Activated T-cell treated with anti-CD3 and anti-CD28 coated beads for 4 hours (primary cell): ENCODE measurements at regions not wholly inside any gene's neighbourhood (a gene's known extent, or its start where the extent isn't known, plus 50 kb on each side); places are given as distances from the start of the nearest gene placed in this dataset.
A peak's percentile ranks its signal among the peaks of the same experiment; 100 is the strongest.
"Not testable (repeated sequence)": the region's sequence is repeated elsewhere in the genome, so short reads cannot be mapped to it uniquely, and the experiment has no call there.

Experiments used
- DNase-seq: peaks from one replicate; pipeline ENCODE4 v3.0.0-alpha.2; 2020

GRCh38 chr1:166395729-166396128 lies 228.9 kb upstream of the FAM78B start:
- DNase-seq = no peak

- not testable (repeated sequence) for DNase-seq
Measured at GRCh38 chr1:166409253-166410082, 242.7 kb upstream of the FAM78B start.

DNA sequence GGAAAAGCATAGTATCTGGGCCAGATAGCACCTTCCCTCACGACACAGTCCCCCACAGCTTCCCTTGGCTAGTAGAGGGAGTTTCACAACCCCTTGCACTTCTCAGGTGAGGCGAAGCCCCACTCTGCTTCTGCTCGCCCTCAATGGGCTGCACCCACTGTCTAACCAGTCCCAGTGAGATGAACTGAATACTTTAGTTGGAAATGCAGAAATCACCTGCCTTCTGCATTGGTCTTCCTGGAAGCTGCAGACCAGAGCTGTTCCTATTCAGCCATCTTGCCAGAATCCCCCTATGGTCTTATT lies 243.2 kb upstream of the FAM78B start:
- no peak for DNase-seq

DNA sequence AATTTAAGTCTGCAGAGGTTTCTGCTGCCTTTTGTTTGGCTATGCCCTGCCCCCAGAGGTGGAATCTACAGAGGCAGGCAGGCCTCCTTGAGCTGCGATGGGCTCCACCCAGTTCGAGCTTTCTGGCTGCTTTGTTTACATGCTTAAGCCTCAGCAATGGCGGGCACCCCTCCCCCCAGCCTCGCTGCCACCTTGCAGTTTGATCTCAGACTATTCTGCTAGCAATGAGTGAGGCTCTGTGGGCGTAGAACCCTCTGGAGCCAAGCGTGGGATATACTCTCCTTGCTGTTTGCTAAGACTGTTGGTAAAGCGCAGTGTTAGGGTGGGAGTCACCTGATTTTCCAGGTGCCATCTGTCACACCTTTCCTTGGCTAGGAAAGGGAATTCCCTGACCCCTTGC lies 250.0 kb upstream of the FAM78B start:
- not testable (repeated sequence) for DNase-seq

GRCh38 chr1:166418344-166418933 lies 251.6 kb upstream of the FAM78B start:
- DNase-seq = no peak

DNA sequence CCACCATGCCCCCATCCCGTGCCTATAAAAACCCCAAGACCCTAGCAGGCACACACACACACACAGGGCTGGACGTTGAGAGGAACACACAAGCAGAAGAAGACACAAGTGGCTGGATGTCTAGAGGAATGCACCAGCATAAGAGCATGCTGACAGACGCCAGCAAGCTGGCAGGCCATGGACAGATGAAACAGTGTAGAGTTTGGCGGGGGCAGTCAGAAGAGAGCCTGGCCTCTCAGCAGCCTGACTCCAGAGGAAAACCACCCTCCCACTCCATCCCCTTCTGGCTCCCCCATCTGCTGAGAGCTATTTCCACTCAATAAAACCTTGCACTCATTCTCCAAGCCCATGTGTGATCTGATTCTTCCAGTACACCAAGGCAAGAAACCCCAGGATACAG lies 255.8 kb upstream of the FAM78B start:
- DNase-seq = not testable (repeated sequence)

- no peak for DNase-seq
Measured at GRCh38 chr1:166432655-166433054, 265.9 kb upstream of the FAM78B start.

- not testable (repeated sequence) for DNase-seq
Measured at GRCh38 chr1:166433404-166434304, 266.9 kb upstream of the FAM78B start.

DNA sequence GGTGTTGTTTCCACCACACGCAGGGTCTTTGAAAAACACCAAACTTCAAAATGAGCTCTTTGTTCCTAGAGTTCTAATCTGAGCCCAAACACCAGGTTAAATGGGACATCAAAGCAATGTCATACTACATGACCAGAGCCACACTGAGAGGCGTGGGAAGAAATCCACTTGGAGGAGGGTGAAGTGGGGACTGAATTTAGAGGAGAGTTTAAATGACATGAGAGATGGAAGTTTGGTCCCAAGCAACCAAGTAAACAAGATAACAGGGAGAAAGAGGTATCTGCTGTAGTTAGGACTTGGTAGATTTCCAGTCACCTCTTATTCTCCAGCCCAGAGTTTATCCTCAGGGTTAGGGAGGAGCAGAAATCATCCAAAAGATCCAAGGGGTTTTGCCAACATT lies 290.9 kb upstream of the FAM78B start:
- DNase-seq = no peak

DNA sequence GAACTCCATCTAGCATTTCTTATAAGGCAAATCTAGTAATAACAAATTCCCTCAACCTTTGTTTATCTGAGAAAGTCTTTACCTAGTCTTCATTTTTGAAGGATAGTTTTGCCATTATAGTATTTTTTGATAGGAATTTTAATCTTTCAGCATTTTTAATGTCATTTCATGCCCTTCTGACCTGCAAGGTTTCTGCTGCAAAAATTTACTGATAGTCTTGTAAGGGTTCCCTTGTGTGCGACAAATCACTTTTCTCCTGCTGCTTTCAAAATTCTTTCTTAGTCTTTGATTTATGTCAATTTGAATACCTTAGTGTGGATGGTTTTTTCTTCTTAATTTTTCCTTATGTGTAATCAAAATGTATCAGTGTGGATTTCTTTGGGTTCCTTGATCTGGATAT lies 297.5 kb upstream of the FAM78B start:
- DNase-seq = no peak

GRCh38 chr1:166470014-166470413 lies 303.2 kb upstream of the FAM78B start:
- DNase-seq = no peak

- no peak for DNase-seq
Measured at GRCh38 chr1:166470441-166470840, 303.6 kb upstream of the FAM78B start.

- no peak for DNase-seq
Measured at GRCh38 chr1:166471359-166471758, 304.6 kb upstream of the FAM78B start.

GRCh38 chr1:166479052-166479631 lies 312.3 kb upstream of the FAM78B start:
- DNase-seq = peak; percentile 47

GRCh38 chr1:166484471-166484870 lies 317.7 kb upstream of the FAM78B start:
- DNase-seq = no peak

DNA sequence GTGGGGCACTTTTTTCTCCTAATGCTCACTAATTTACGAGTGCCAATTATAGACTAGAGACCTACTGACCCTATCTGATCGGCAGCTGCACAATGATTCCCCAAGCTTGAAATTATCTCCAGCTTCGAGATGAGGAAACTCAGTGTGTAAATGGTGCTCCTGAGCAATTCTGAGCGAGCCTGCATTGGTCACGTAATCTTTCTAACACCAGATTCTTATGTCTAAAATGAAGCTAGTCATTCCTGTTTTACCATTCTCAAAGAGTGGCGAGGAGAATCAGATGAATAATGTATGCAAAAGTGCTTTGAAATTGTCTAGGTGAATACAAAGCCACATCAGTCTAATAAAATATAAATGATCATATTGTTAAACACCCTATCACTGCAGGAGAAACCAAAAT lies 318.1 kb upstream of the FAM78B start:
- no peak for DNase-seq

DNA sequence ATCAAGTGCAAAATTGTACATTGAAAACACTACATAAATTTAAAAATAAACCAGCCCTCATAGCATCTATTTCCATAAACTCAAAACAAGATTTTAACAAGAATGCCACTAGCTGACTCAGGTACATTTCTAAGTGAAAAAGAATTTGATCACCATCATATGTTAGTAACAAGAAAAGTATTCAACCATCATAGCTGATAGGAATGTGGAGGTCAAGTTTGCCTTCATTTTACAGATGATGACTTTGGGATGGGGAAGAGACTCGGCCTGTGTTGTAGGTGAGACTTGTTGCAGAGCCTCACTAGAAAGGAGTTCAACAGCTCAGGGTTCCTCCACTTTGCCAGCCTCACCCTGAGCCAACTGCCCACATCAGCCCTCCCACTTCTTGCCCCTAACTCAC lies 318.8 kb upstream of the FAM78B start:
- no peak for DNase-seq

GRCh38 chr1:166488327-166488726 lies 321.5 kb upstream of the FAM78B start:
- no peak for DNase-seq

DNA sequence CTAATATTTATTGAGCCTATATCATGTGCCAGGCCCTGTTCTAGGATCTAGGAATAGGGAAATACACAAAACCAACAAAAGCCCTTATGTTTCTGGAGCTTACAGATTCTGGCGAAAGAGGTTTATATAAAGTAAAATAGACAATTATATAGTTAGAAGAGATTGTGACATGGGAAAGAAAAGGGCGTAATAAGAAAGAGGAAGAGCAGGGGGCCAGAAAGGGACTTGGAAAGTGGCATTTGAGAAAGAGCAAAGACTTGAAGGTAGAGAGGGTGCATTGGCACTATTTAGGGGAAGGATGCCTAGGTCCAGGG lies 322.5 kb upstream of the FAM78B start:
- DNase-seq = no peak

GRCh38 chr1:166489670-166490436 lies 323.1 kb upstream of the FAM78B start:
- peak; percentile 25 for DNase-seq

DNA sequence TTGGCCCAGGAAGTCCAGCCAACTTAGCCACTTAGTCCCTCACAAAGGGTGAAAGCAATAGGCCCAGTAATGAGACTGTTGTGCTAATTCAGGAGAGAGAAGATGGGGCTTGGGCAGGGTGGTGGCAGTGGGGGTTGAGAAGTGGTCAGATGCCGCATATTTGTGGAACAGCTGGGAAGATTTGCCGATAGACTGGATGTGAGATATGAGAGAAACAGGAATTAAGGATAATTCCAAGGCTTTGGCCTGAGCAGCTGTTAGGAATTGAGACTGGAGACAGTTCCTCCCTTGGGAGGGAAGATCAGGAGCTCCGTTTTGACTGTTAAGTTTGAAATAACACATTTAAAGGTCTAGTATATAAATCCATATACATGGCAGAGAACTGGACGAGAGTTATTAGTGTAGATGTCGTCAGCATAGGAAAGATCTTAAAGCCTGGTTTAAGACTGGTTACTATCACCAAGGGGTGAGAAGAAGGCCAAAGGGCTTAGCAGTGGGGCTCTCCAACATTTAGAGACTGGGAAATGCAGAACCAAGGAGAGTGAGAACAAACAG lies 323.7 kb upstream of the FAM78B start:
- DNase-seq = no peak

DNA sequence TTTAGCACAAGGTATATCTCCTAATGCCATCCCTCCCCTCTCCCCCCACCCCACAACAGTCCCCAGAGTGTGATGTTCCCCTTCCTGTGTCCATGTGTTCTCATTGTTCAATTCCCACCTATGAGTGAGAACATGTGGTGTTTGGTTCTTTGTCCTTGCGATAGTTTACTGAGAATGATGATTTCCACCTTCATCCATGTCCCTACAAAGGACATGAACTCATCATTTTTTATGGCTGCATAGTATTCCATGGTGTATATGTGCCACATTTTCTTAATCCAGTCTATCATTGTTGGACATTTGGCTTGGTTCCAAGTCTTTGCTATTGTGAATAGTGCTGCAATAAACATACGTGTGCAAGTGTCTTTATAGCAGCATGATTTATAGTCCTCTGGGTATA lies 327.0 kb upstream of the FAM78B start:
- DNase-seq = not testable (repeated sequence)
